OCI-LY3 (cell line): ENCODE measurements at regions not wholly inside any gene's neighbourhood (a gene's known extent, or its start where the extent isn't known, plus 50 kb on each side); places are given as distances from the start of the nearest gene placed in this dataset.
A peak's percentile ranks its signal among the peaks of the same experiment; 100 is the strongest.

Experiments
- H2AFZ ChIP-seq: fragments of 200-600, 300-600 bp; shearing (Covaris generic); 2 replicates; pipeline ENCODE4 v1.6.0; 2014; ENCODE audit warnings: antibody characterized with exemption, low read depth, low read length
- H3K27ac ChIP-seq: fragments of 200-600, 300-600 bp; sonication (generic); 2 replicates; pipeline ENCODE4 v1.5.1; 2014; ENCODE audit warnings: mild to moderate bottlenecking, low read length, moderate library complexity, mixed read lengths
- H3K27me3 ChIP-seq: fragments of 200-600, 300-600 bp; sonication (generic); 2 replicates; pipeline ENCODE4 v1.6.1; 2014; ENCODE audit warnings: low read depth, low read length, mixed read lengths
- H3K36me3 ChIP-seq: fragments of 200-600, 300-600 bp; sonication (generic); replicated peaks from 2 replicates; pipeline ENCODE3; 2014; ENCODE audit warnings: low read depth, low read length, mixed read lengths
- H3K4me1 ChIP-seq: fragments of 300-600, 200-600 bp; sonication (generic); 2 replicates; pipeline ENCODE4 v1.6.1; 2014; ENCODE audit warnings: low read length, mixed read lengths
- H3K4me2 ChIP-seq: fragments of 200-600, 300-600 bp; sonication (generic); 2 replicates; pipeline ENCODE4 v1.6.1; 2014; ENCODE audit warnings: low read length, mixed read lengths
- H3K4me3 ChIP-seq: fragments of 300-600, 200-600 bp; sonication (generic); 2 replicates; pipeline ENCODE4 v1.5.1; 2014; ENCODE audit warnings: antibody characterized with exemption, mild to moderate bottlenecking, low read length, moderate library complexity
- H3K79me2 ChIP-seq: fragments of 300-600, 200-600 bp; shearing (Covaris generic); 2 replicates; pipeline ENCODE4 v1.6.1; 2014; ENCODE audit warnings: mild to moderate bottlenecking, low read length, mixed read lengths
- H3K9ac ChIP-seq: fragments of 300-600, 200-600 bp; shearing (Covaris generic); 2 replicates; pipeline ENCODE4 v1.6.0; 2014; ENCODE audit warnings: mild to moderate bottlenecking, low read length, moderate library complexity
- H3K9me3 ChIP-seq: fragments of 200-600, 300-600 bp; shearing (Covaris generic); 2 replicates; pipeline ENCODE4 v1.6.1; 2014; ENCODE audit warnings: low read length, mixed read lengths; ENCODE audit not compliant: insufficient read depth
- H4K20me1 ChIP-seq: fragments of 200-600, 300-600 bp; sonication (generic); 2 replicates; pipeline ENCODE4 v1.6.1; 2016; ENCODE audit warnings: low read length, mixed read lengths; ENCODE audit not compliant: insufficient read depth
- CTCF ChIP-seq: fragments of 200-600, 300-600 bp; sonication (generic); IDR thresholded peaks from 2 replicates; pipeline ENCODE4 v1.5.1; 2014; ENCODE audit warnings: antibody characterized with exemption, low read length, low read depth
- EZH2phosphoT487 ChIP-seq: fragments of 200-600 bp; shearing (Covaris generic); IDR thresholded peaks from 2 replicates; pipeline ENCODE4 v1.6.1; 2018; ENCODE audit warnings: antibody characterized with exemption, mixed run types, low read depth

- H4K20me1 ChIP-seq = no peaks in the 10 kb centered on the region
- no peak overlapping the region for H3K9ac ChIP-seq
- H2AFZ ChIP-seq = no peak overlapping the region
- H3K4me3 ChIP-seq = no peak overlapping the region
- H3K4me1 ChIP-seq = no peaks in the 10 kb centered on the region
- H3K4me2 ChIP-seq = no peak overlapping the region
- TF ChIP-seq CTCF (no peak), EZH2phosphoT487 (no peak)
- H3K36me3 ChIP-seq = no peaks in the 10 kb centered on the region
- no peaks in the 10 kb centered on the region for H3K27me3 ChIP-seq
- no peaks in the 10 kb centered on the region for H3K79me2 ChIP-seq
- H3K9me3 ChIP-seq = no peaks in the 10 kb centered on the region
- no peak overlapping the region for H3K27ac ChIP-seq
These were observed 585.8 kb upstream of the UBE2E2 start for GRCh38 chr3:22617372-22617771.

GRCh38 chr3:22620498-22620897 is 582.6 kb upstream of the UBE2E2 start:
- no peak overlapping the region for H3K27ac ChIP-seq
- no peaks in the 10 kb centered on the region for H3K9me3 ChIP-seq
- no peak overlapping the region for H3K9ac ChIP-seq
- H3K36me3 ChIP-seq = no peaks in the 10 kb centered on the region
- TF ChIP-seq CTCF (no peak), EZH2phosphoT487 (no peak)
- no peak overlapping the region for H3K4me2 ChIP-seq
- no peaks in the 10 kb centered on the region for H3K27me3 ChIP-seq
- H3K4me3 ChIP-seq = no peak overlapping the region
- H2AFZ ChIP-seq = no peak overlapping the region
- H3K79me2 ChIP-seq = no peaks in the 10 kb centered on the region
- no peaks in the 10 kb centered on the region for H3K4me1 ChIP-seq
- no peaks in the 10 kb centered on the region for H4K20me1 ChIP-seq

- Histone ChIP-seq H3K4me2 (peak overlapping the region; percentile 72), H2AFZ (peak overlapping the region; percentile 84), H3K27me3 (no peaks in the 10 kb centered on the region), H3K36me3 (no peaks in the 10 kb centered on the region), H3K4me1 (no peaks in the 10 kb centered on the region), H3K79me2 (no peaks in the 10 kb centered on the region), H3K27ac (no peak overlapping the region), H3K9ac (0 out of 2 replicates have a peak overlapping the region, but pooled peaks have one; percentile 2), H3K4me3 (peak overlapping the region; percentile 70), H4K20me1 (no peaks in the 10 kb centered on the region), H3K9me3 (no peaks in the 10 kb centered on the region)
- TF ChIP-seq CTCF (no peak), EZH2phosphoT487 (no peak)
These were observed 581.8 kb upstream of the UBE2E2 start for GRCh38 chr3:22621205-22621809.

- H3K9me3 ChIP-seq = no peaks in the 10 kb centered on the region
- no peaks in the 10 kb centered on the region for H3K79me2 ChIP-seq
- no peak overlapping the region for H3K9ac ChIP-seq
- no peak overlapping the region for H2AFZ ChIP-seq
- no peaks in the 10 kb centered on the region for H3K4me1 ChIP-seq
- H3K36me3 ChIP-seq = no peaks in the 10 kb centered on the region
- no peaks in the 10 kb centered on the region for H4K20me1 ChIP-seq
- peaks cover 33% of the 10 kb centered on the region for H3K27me3 ChIP-seq
- H3K27ac ChIP-seq = no peak overlapping the region
- no peak overlapping the region for H3K4me3 ChIP-seq
- TF ChIP-seq CTCF = no peak
- TF ChIP-seq EZH2phosphoT487 = no peak
- no peak overlapping the region for H3K4me2 ChIP-seq
These were observed 575.1 kb upstream of the UBE2E2 start for GRCh38 chr3:22627993-22628499.
